Liver (tissue), 8 donors: ENCODE measurements at regions not wholly inside any gene's neighbourhood (a gene's known extent, or its start where the extent isn't known, plus 50 kb on each side); places are given as distances from the start of the nearest gene placed in this dataset.
"Not testable (repeated sequence)": the region's sequence is repeated elsewhere in the genome, so short reads cannot be mapped to it uniquely, and the experiment has no call there.

Experiments
- DNase-seq: peaks from one replicate; pipeline ENCODE4 v3.0.0-alpha.2; 2017; ENCODE audit warnings: low spot score
- H3K27ac ChIP-seq, 2 donors: one replicate each; pipeline ENCODE4 v1.7.0; 2013; ENCODE audit warnings: inconsistent platforms in 2 of 2, low read length in 2 of 2, control low read depth in 1 of 2, low read depth in 1 of 2, mild to moderate bottlenecking in 1 of 2
- H3K27me3 ChIP-seq, 4 donors: one replicate each; pipeline versions ENCODE4 v1.6.1 to v1.7.0; 2013; ENCODE audit warnings: low read length in 3 of 4, inconsistent platforms in 1 of 4, mild to moderate bottlenecking in 1 of 4, moderate library complexity in 1 of 4; ENCODE audit not compliant: control insufficient read depth in 4 of 4, insufficient read depth in 4 of 4
- H3K36me3 ChIP-seq, 4 donors: one replicate each; pipeline versions ENCODE4 v1.6.1 to v1.7.0; 2013; ENCODE audit warnings: low read length in 3 of 4, mild to moderate bottlenecking in 3 of 4, low read depth in 1 of 4, moderate library complexity in 1 of 4; ENCODE audit not compliant: control insufficient read depth in 4 of 4, insufficient read depth in 3 of 4
- H3K4me1 ChIP-seq, 4 donors: one replicate each; pipeline versions ENCODE4 v1.6.1 to v1.7.0; 2013; ENCODE audit warnings: low read length in 3 of 4, mild to moderate bottlenecking in 3 of 4, moderate library complexity in 1 of 4; ENCODE audit not compliant: control insufficient read depth in 4 of 4, insufficient read depth in 4 of 4
- H3K4me3 ChIP-seq, 3 donors: one replicate each; pipeline versions ENCODE4 v1.6.1 to v1.7.0; 2013; ENCODE audit warnings: low read length in 3 of 3, control low read depth in 1 of 3, low read depth in 1 of 3, mild to moderate bottlenecking in 1 of 3
- H3K9ac ChIP-seq, 2 donors: one replicate each; pipeline ENCODE4 v1.7.0; 2013; ENCODE audit warnings: low read length in 2 of 2, mild to moderate bottlenecking in 2 of 2, moderate library complexity in 2 of 2, control low read depth in 1 of 2, low read depth in 1 of 2
- H3K9me3 ChIP-seq, 4 donors: one replicate each; pipeline versions ENCODE4 v1.6.1 to v1.7.0; 2013; ENCODE audit warnings: low read length in 3 of 4; ENCODE audit not compliant: control insufficient read depth in 4 of 4
- ATF3 ChIP-seq: IDR thresholded peaks from 2 replicates; pipeline ENCODE4 v1.6.1; 2016; ENCODE audit warnings: antibody characterized with exemption
- CTCF ChIP-seq: fragments of 150-350 bp; IDR thresholded peaks from 2 replicates; pipeline ENCODE4 v1.5.1; 2017; ENCODE audit warnings: improper control_type of control experiment, low read depth, low read length; ENCODE audit not compliant: missing input control
- EGR1 ChIP-seq, 2 donors: IDR thresholded peaks; 2 replicates each; pipeline ENCODE4 v1.6.1; 2016 to 2018; ENCODE audit warnings: antibody characterized with exemption in 2 of 2, low read depth in 2 of 2
- HNF4A ChIP-seq, 2 donors: conservative IDR thresholded peaks; 2 replicates each; pipeline ENCODE4 v1.6.1; 2016; ENCODE audit warnings: antibody characterized with exemption in 2 of 2, mild to moderate bottlenecking in 2 of 2
- HNF4G ChIP-seq: IDR thresholded peaks from 2 replicates; pipeline ENCODE4 v1.6.1; 2016; ENCODE audit warnings: antibody characterized with exemption
- JUND ChIP-seq, 2 donors: IDR thresholded peaks; 2 replicates each; pipeline ENCODE4 v1.6.1; 2016; ENCODE audit warnings: antibody characterized with exemption in 2 of 2
- MAX ChIP-seq: IDR thresholded peaks from 2 replicates; pipeline ENCODE4 v1.6.1; 2016; ENCODE audit warnings: antibody characterized with exemption
- RAD21 ChIP-seq, 2 donors: IDR thresholded peaks; 2 replicates each; pipeline ENCODE4 v1.6.1; 2016; ENCODE audit warnings: antibody characterized with exemption in 2 of 2, mild to moderate bottlenecking in 2 of 2
- REST ChIP-seq: IDR thresholded peaks from 2 replicates; pipeline ENCODE4 v1.6.1; 2016; ENCODE audit warnings: antibody characterized with exemption, mild to moderate bottlenecking
- RXRA ChIP-seq, 2 donors: IDR thresholded peaks; 2 replicates each; pipeline ENCODE4 v1.6.1; 2017 to 2018; ENCODE audit warnings: antibody characterized with exemption in 2 of 2, mild to moderate bottlenecking in 1 of 2
- SP1 ChIP-seq: IDR thresholded peaks from 2 replicates; pipeline ENCODE4 v1.6.1; 2018; ENCODE audit warnings: antibody characterized with exemption, mild to moderate bottlenecking
- TAF1 ChIP-seq: conservative IDR thresholded peaks from 2 replicates; pipeline ENCODE4 v1.6.1; 2016; ENCODE audit warnings: antibody characterized with exemption, mild to moderate bottlenecking
- ZBTB33 ChIP-seq: IDR thresholded peaks from 2 replicates; pipeline ENCODE4 v1.6.1; 2016; ENCODE audit warnings: antibody characterized with exemption
- WGBS: extraction: QIAGEN DNeasy Blood & Tissue Kit; methylation state at CpG from one replicate; pipeline ENCODE4 v1.1.7; 2013; 5-methylcytosine and 5-hydroxymethylcytosine counted together
- donor health status: healthy.
- donor health status: healthy.
- donor health status: healthy.
- donor health status: healthy.
- donor health status: healthy.

GRCh38 chr20:29447517-29448484 is 1809.7 kb upstream of the DEFB115 start:
- H3K4me3 ChIP-seq, H3K27me3 ChIP-seq, H3K9ac ChIP-seq, H3K4me1 ChIP-seq, H3K36me3 ChIP-seq, H3K9me3 ChIP-seq, DNase-seq, H3K27ac ChIP-seq: not testable (repeated sequence)
- 39% methylated on average over 52 of the region's 52 CpGs for WGBS

- Histone ChIP-seq H3K27ac (no peak overlapping the region), H3K27me3 (peaks cover 0 to 5% (median 0%) of the 10 kb centered on the region in 4 donors), H3K9me3 (peaks cover 0 to 6% (median 0%) of the 10 kb centered on the region in 4 donors), H3K4me1 (peaks cover 0 to under 1% (median 0%) of the 10 kb centered on the region in 4 donors), H3K36me3 (no peaks in the 10 kb centered on the region), H3K9ac (no peak overlapping the region), H3K4me3 (no peak overlapping the region)
- WGBS, result 73% methylated on average over 23 of the region's 23 CpGs
- DNase-seq, result no peak
- TF ChIP-seq ATF3 (no peak), HNF4A (conservative IDR thresholded peaks at IDR 0.05) (no peak), HNF4G (no peak), EGR1 (IDR thresholded peaks at IDR 0.05; ENCODE audit: low read depth in 2 of 2) (no peak), MAX (no peak), JUND (IDR thresholded peaks at IDR 0.05) (no peak), REST (no peak), RXRA (IDR thresholded peaks at IDR 0.05) (no peak), TAF1 (no peak), RAD21 (IDR thresholded peaks at IDR 0.05) (no peak), ZBTB33 (no peak), SP1 (no peak), CTCF (no peak)
Observed at GRCh38 chr20:29448806-29449470, 1808.5 kb upstream of the DEFB115 start.
